Naive thymus-derived CD8-positive, alpha-beta T cell (primary cell): ENCODE measurements at regions not wholly inside any gene's neighbourhood (a gene's known extent, or its start where the extent isn't known, plus 50 kb on each side); places are given as distances from the start of the nearest gene placed in this dataset.
A peak's percentile ranks its signal among the peaks of the same experiment; 100 is the strongest.

Experiments used
- ATAC-seq, 2 donors: fragments of 150-1000 bp; cut with Tn5 transposase in 1 of 2; sonication (Bioruptor Pico), chemical (Tn5 transposase) in 1 of 2; 1 replicate in 1 of 2; 2 replicates in 1 of 2; pipeline ENCODE4 v1.10.0; 2021; ENCODE audit warnings: mild to moderate bottlenecking in 2 of 2, moderate library complexity in 2 of 2
- POLR2A ChIA-PET: fragments of 350-600 bp; sonication (Branson Sonifier 250); formaldehyde crosslinking; loops from one replicate; lab custom pipeline; 2021; ENCODE audit warnings: antibody characterized with exemption; lab: Charles Lee
- DNase-seq, 10 donors: peaks; one replicate each; pipeline versions ENCODE4 v3.0.0 to v3.0.0-alpha.2; 2020 to 2022
- H3K27ac Mint-ChIP-seq, 10 donors: one replicate each; pipeline ENCODE4 v1.8.0; 2020 to 2022; ENCODE audit warnings: mild to moderate bottlenecking in 10 of 10, mixed read lengths in 10 of 10, moderate library complexity in 4 of 10, inconsistent platforms in 1 of 10
- H3K27me3 Mint-ChIP-seq, 5 donors: one replicate each; pipeline ENCODE4 v1.8.0; 2021 to 2022; ENCODE audit warnings: mixed read lengths in 5 of 5
- H3K36me3 Mint-ChIP-seq, 3 donors: one replicate each; pipeline ENCODE4 v1.8.0; 2020 to 2022; ENCODE audit warnings: mixed read lengths in 3 of 3, mild to moderate bottlenecking in 2 of 3, inconsistent platforms in 1 of 3
- H3K4me1 Mint-ChIP-seq, 4 donors: one replicate each; pipeline ENCODE4 v1.8.0; 2021 to 2022; ENCODE audit warnings: mixed read lengths in 4 of 4
- H3K4me3 Mint-ChIP-seq, 10 donors: one replicate each; pipeline ENCODE4 v1.8.0; 2020 to 2022; ENCODE audit warnings: mild to moderate bottlenecking in 10 of 10, mixed read lengths in 10 of 10, moderate library complexity in 6 of 10, inconsistent platforms in 1 of 10
- H3K9me3 Mint-ChIP-seq, 9 donors: one replicate each; pipeline ENCODE4 v1.8.0; 2020 to 2022; ENCODE audit warnings: mixed read lengths in 9 of 9, mild to moderate bottlenecking in 3 of 9, inconsistent platforms in 1 of 9, moderate library complexity in 1 of 9

GRCh38 chr10:21270976-21271375 is 254.5 kb downstream of the SKIDA1 start:
- Mint-ChIP-seq H3K36me3 (peaks cover 0 to 9% (median 0%) of the 10 kb centered on the region in 3 donors), H3K4me3 (no peak overlapping the region), H3K9me3 (peaks cover 0 to 11% (median 8%) of the 10 kb centered on the region in 9 donors), H3K4me1 (no peaks in the 10 kb centered on the region), H3K27me3 (peaks cover 0 to 9% (median 4%) of the 10 kb centered on the region in 5 donors), H3K27ac (no peak overlapping the region)
- no peak for ATAC-seq
- POLR2A ChIA-PET, result no interaction called here
- DNase-seq, result no peak

- POLR2A ChIA-PET, result no interaction called here
- Mint-ChIP-seq H3K9me3 (peaks cover 0 to 15% (median 8%) of the 10 kb centered on the region in 9 donors), H3K4me1 (no peaks in the 10 kb centered on the region), H3K36me3 (peaks cover 0 to 9% (median 0%) of the 10 kb centered on the region in 3 donors), H3K4me3 (no peak overlapping the region), H3K27me3 (peaks cover 0 to 9% (median 4%) of the 10 kb centered on the region in 5 donors), H3K27ac (no peak overlapping the region)
- DNase-seq, result no peak
- no peak for ATAC-seq
Observed at GRCh38 chr10:21269289-21269688, 256.2 kb downstream of the SKIDA1 start.

GRCh38 chr10:21265622-21266021 is 259.9 kb downstream of the SKIDA1 start:
- no peaks in the 10 kb centered on the region for H3K4me1 Mint-ChIP-seq
- no peak for ATAC-seq
- H3K4me3 Mint-ChIP-seq, result no peak overlapping the region
- DNase-seq, result no peak
- peaks cover 0 to 4% (median 0%) of the 10 kb centered on the region in 5 donors for H3K27me3 Mint-ChIP-seq
- H3K9me3 Mint-ChIP-seq, result peaks cover 0 to 4% (median 1%) of the 10 kb centered on the region in 9 donors
- H3K36me3 Mint-ChIP-seq, result peaks cover 0 to 2% (median 0%) of the 10 kb centered on the region in 3 donors
- POLR2A ChIA-PET, result no interaction called here
- no peak overlapping the region for H3K27ac Mint-ChIP-seq

GRCh38 chr10:21264271-21264670 is 261.2 kb downstream of the SKIDA1 start:
- no peak overlapping the region for H3K27ac Mint-ChIP-seq
- no peaks in the 10 kb centered on the region for H3K36me3 Mint-ChIP-seq
- H3K9me3 Mint-ChIP-seq, result peaks cover 0 to 3% (median 0%) of the 10 kb centered on the region in 9 donors
- DNase-seq (no peak), ATAC-seq (no peak)
- no peak overlapping the region for H3K4me3 Mint-ChIP-seq
- H3K4me1 Mint-ChIP-seq, result no peaks in the 10 kb centered on the region
- H3K27me3 Mint-ChIP-seq, result peaks cover 0 to 5% (median 0%) of the 10 kb centered on the region in 5 donors
- POLR2A ChIA-PET, result no interaction called here

GRCh38 chr10:21263839-21264238 is 261.6 kb downstream of the SKIDA1 start:
- ATAC-seq (no peak), DNase-seq (no peak)
- Mint-ChIP-seq H3K9me3 (peaks cover 0 to 3% (median 0%) of the 10 kb centered on the region in 9 donors), H3K27ac (no peak overlapping the region), H3K4me1 (no peaks in the 10 kb centered on the region), H3K36me3 (no peaks in the 10 kb centered on the region), H3K27me3 (peaks cover 0 to 5% (median 0%) of the 10 kb centered on the region in 5 donors), H3K4me3 (no peak overlapping the region)
- POLR2A ChIA-PET, result no interaction called here

- no peak for DNase-seq
- Mint-ChIP-seq H3K9me3 (peaks cover 0 to 3% (median 0%) of the 10 kb centered on the region in 9 donors), H3K4me3 (no peak overlapping the region), H3K27me3 (peaks cover 0 to 5% (median 0%) of the 10 kb centered on the region in 5 donors), H3K36me3 (no peaks in the 10 kb centered on the region), H3K27ac (no peak overlapping the region), H3K4me1 (no peaks in the 10 kb centered on the region)
- POLR2A ChIA-PET, result interaction anchor here (0.6 kb wide), 1 partner anchor 796 kb away, joined by 4 read pairs; no protein-coding TSS in a partner anchor
- no peak for ATAC-seq
Observed at GRCh38 chr10:21263263-21263803, 262.1 kb downstream of the SKIDA1 start.

GRCh38 chr10:21261842-21262294 is 263.6 kb downstream of the SKIDA1 start:
- no peak overlapping the region for H3K4me3 Mint-ChIP-seq
- H3K36me3 Mint-ChIP-seq, result no peaks in the 10 kb centered on the region
- H3K9me3 Mint-ChIP-seq, result peaks cover 0 to 3% (median 0%) of the 10 kb centered on the region in 9 donors
- no peaks in the 10 kb centered on the region for H3K4me1 Mint-ChIP-seq
- H3K27me3 Mint-ChIP-seq, result peaks cover 0 to 5% (median 0%) of the 10 kb centered on the region in 5 donors
- ATAC-seq, result no peak
- POLR2A ChIA-PET, result no interaction called here
- DNase-seq, result no peak
- H3K27ac Mint-ChIP-seq, result no peak overlapping the region

GRCh38 chr10:21260506-21261149 is 264.9 kb downstream of the SKIDA1 start:
- DNase-seq (no peak), ATAC-seq (no peak)
- POLR2A ChIA-PET, result no interaction called here
- peaks cover 0 to 6% (median 0%) of the 10 kb centered on the region in 5 donors for H3K27me3 Mint-ChIP-seq
- H3K27ac Mint-ChIP-seq, result peak overlapping the region in 1 of 10 donors; percentile 10
- no peaks in the 10 kb centered on the region for H3K4me1 Mint-ChIP-seq
- no peaks in the 10 kb centered on the region for H3K36me3 Mint-ChIP-seq
- H3K9me3 Mint-ChIP-seq, result peaks cover 0 to 3% (median 0%) of the 10 kb centered on the region in 9 donors
- H3K4me3 Mint-ChIP-seq, result no peak overlapping the region

GRCh38 chr10:21260066-21260465 is 265.4 kb downstream of the SKIDA1 start:
- peaks cover 0 to 6% (median 0%) of the 10 kb centered on the region in 5 donors for H3K27me3 Mint-ChIP-seq
- no peaks in the 10 kb centered on the region for H3K4me1 Mint-ChIP-seq
- H3K4me3 Mint-ChIP-seq, result no peak overlapping the region
- H3K36me3 Mint-ChIP-seq, result no peaks in the 10 kb centered on the region
- no peak overlapping the region for H3K27ac Mint-ChIP-seq
- DNase-seq (no peak), ATAC-seq (no peak)
- peaks cover 0 to 3% (median 0%) of the 10 kb centered on the region in 9 donors for H3K9me3 Mint-ChIP-seq
- POLR2A ChIA-PET, result no interaction called here

- no peak for DNase-seq
- H3K27me3 Mint-ChIP-seq, result peaks cover 0 to 6% (median 3%) of the 10 kb centered on the region in 5 donors
- no peak overlapping the region for H3K27ac Mint-ChIP-seq
- ATAC-seq, result no peak
- H3K9me3 Mint-ChIP-seq, result peaks cover 0 to 3% (median 0%) of the 10 kb centered on the region in 9 donors
- H3K36me3 Mint-ChIP-seq, result no peaks in the 10 kb centered on the region
- H3K4me3 Mint-ChIP-seq, result no peak overlapping the region
- POLR2A ChIA-PET, result no interaction called here
- no peaks in the 10 kb centered on the region for H3K4me1 Mint-ChIP-seq
Observed at GRCh38 chr10:21257919-21258318, 267.6 kb downstream of the SKIDA1 start.

- DNase-seq (no peak), ATAC-seq (no peak)
- Mint-ChIP-seq H3K9me3 (peaks cover 0 to 3% (median 0%) of the 10 kb centered on the region in 9 donors), H3K4me3 (no peak overlapping the region), H3K4me1 (no peaks in the 10 kb centered on the region), H3K27me3 (peaks cover 0 to 6% (median 3%) of the 10 kb centered on the region in 5 donors), H3K36me3 (no peaks in the 10 kb centered on the region), H3K27ac (no peak overlapping the region)
- POLR2A ChIA-PET, result interaction anchor here (0.6 kb wide), 1 partner anchor 21 kb away, joined by 3 read pairs; no protein-coding TSS in a partner anchor
Observed at GRCh38 chr10:21257191-21257590, 268.3 kb downstream of the SKIDA1 start.

GRCh38 chr10:21249435-21249834 is 276.0 kb downstream of the SKIDA1 start:
- no peaks in the 10 kb centered on the region for H3K4me1 Mint-ChIP-seq
- peaks cover 0 to 7% (median 0%) of the 10 kb centered on the region in 9 donors for H3K9me3 Mint-ChIP-seq
- no peak overlapping the region for H3K4me3 Mint-ChIP-seq
- no peaks in the 10 kb centered on the region for H3K36me3 Mint-ChIP-seq
- POLR2A ChIA-PET, result no interaction called here
- H3K27ac Mint-ChIP-seq, result no peak overlapping the region
- DNase-seq (no peak), ATAC-seq (no peak)
- H3K27me3 Mint-ChIP-seq, result peaks cover 3 to 10% (median 10%) of the 10 kb centered on the region in 5 donors

- no peak overlapping the region for H3K27ac Mint-ChIP-seq
- no peaks in the 10 kb centered on the region for H3K36me3 Mint-ChIP-seq
- peaks cover 0 to 17% (median 13%) of the 10 kb centered on the region in 5 donors for H3K27me3 Mint-ChIP-seq
- H3K4me1 Mint-ChIP-seq, result no peaks in the 10 kb centered on the region
- H3K9me3 Mint-ChIP-seq, result peaks cover 0 to 7% (median 0%) of the 10 kb centered on the region in 9 donors
- no peak overlapping the region for H3K4me3 Mint-ChIP-seq
- DNase-seq (no peak), ATAC-seq (no peak)
- POLR2A ChIA-PET, result no interaction called here
Observed at GRCh38 chr10:21247592-21247991, 277.9 kb downstream of the SKIDA1 start.
